Chondrocyte (in vitro differentiated cells): ENCODE measurements at regions not wholly inside any gene's neighbourhood (a gene's known extent, or its start where the extent isn't known, plus 50 kb on each side); places are given as distances from the start of the nearest gene placed in this dataset.
"Not testable (repeated sequence)": the region's sequence is repeated elsewhere in the genome, so short reads cannot be mapped to it uniquely, and the experiment has no call there.

Experiments
- DNase-seq: peaks from one replicate; pipeline ENCODE4 v3.0.0; 2021; ENCODE audit warnings: mixed read lengths, low spot score
- H3K27ac Mint-ChIP-seq: one replicate; pipeline ENCODE4 v1.8.0; 2021; ENCODE audit warnings: mild to moderate bottlenecking, moderate library complexity, mixed read lengths; ENCODE audit not compliant: unreplicated experiment
- H3K27me3 Mint-ChIP-seq: 2 replicates; pipeline ENCODE4 v1.8.0; 2021; ENCODE audit warnings: low read depth, mixed read lengths
- H3K36me3 Mint-ChIP-seq: 2 replicates; pipeline ENCODE4 v1.8.0; 2021; ENCODE audit warnings: low read depth, mixed read lengths
- H3K4me1 Mint-ChIP-seq: 2 replicates; pipeline ENCODE4 v1.8.0; 2021; ENCODE audit warnings: low read depth, mild to moderate bottlenecking, mixed read lengths
- H3K4me3 Mint-ChIP-seq: one replicate; pipeline ENCODE4 v1.8.0; 2021; ENCODE audit warnings: mild to moderate bottlenecking, moderate library complexity, mixed read lengths; ENCODE audit not compliant: unreplicated experiment
- H3K9me3 Mint-ChIP-seq: 2 replicates; pipeline ENCODE4 v1.8.0; 2021; ENCODE audit warnings: low read depth, mixed read lengths
- CTCF ChIP-seq: fragments of 200-600 bp; sonication (generic); IDR thresholded peaks from 2 replicates; pipeline ENCODE4 v1.5.0; 2021; ENCODE audit warnings: antibody characterized with exemption, mild to moderate bottlenecking, moderate library complexity

- peaks cover 6% of the 10 kb centered on the region for H3K9me3 Mint-ChIP-seq
- peaks cover 7% of the 10 kb centered on the region for H3K27me3 Mint-ChIP-seq
- no peak overlapping the region for H3K4me3 Mint-ChIP-seq
- no peak for TF ChIP-seq CTCF
- H3K27ac Mint-ChIP-seq: no peak overlapping the region
- no peaks in the 10 kb centered on the region for H3K36me3 Mint-ChIP-seq
- DNase-seq: no peak
- H3K4me1 Mint-ChIP-seq: no peaks in the 10 kb centered on the region
Measured at GRCh38 chr5:12522116-12522515, 617.9 kb upstream of the CTNND2 start.

- DNase-seq, H3K4me3 Mint-ChIP-seq, H3K4me1 Mint-ChIP-seq, H3K36me3 Mint-ChIP-seq, H3K27ac Mint-ChIP-seq: not testable (repeated sequence)
- Mint-ChIP-seq H3K9me3 (peaks cover 14% of the 10 kb centered on the region), H3K27me3 (peaks cover 15% of the 10 kb centered on the region)
Measured at GRCh38 chr5:12504983-12505382, 600.7 kb upstream of the CTNND2 start.

- H3K9me3 Mint-ChIP-seq: peaks cover 10% of the 10 kb centered on the region
- TF ChIP-seq CTCF: no peak
- H3K4me3 Mint-ChIP-seq: no peak overlapping the region
- H3K4me1 Mint-ChIP-seq: no peaks in the 10 kb centered on the region
- no peaks in the 10 kb centered on the region for H3K27me3 Mint-ChIP-seq
- DNase-seq: no peak
- no peaks in the 10 kb centered on the region for H3K36me3 Mint-ChIP-seq
- no peak overlapping the region for H3K27ac Mint-ChIP-seq
Measured at GRCh38 chr5:12488161-12488560, 583.9 kb upstream of the CTNND2 start.

- no peaks in the 10 kb centered on the region for H3K36me3 Mint-ChIP-seq
- H3K4me1 Mint-ChIP-seq: no peaks in the 10 kb centered on the region
- H3K4me3 Mint-ChIP-seq: no peak overlapping the region
- H3K27ac Mint-ChIP-seq: no peak overlapping the region
- DNase-seq: no peak
- H3K9me3 Mint-ChIP-seq: peaks cover 10% of the 10 kb centered on the region
- H3K27me3 Mint-ChIP-seq: peaks cover 6% of the 10 kb centered on the region
- TF ChIP-seq CTCF: no peak
Measured at GRCh38 chr5:12480487-12480886, 576.2 kb upstream of the CTNND2 start.

- no peak overlapping the region for H3K27ac Mint-ChIP-seq
- H3K9me3 Mint-ChIP-seq: peaks cover 4% of the 10 kb centered on the region
- no peak for TF ChIP-seq CTCF
- H3K36me3 Mint-ChIP-seq: no peaks in the 10 kb centered on the region
- peaks cover 6% of the 10 kb centered on the region for H3K27me3 Mint-ChIP-seq
- no peaks in the 10 kb centered on the region for H3K4me1 Mint-ChIP-seq
- DNase-seq: no peak
- no peak overlapping the region for H3K4me3 Mint-ChIP-seq
Measured at GRCh38 chr5:12477554-12477953, 573.3 kb upstream of the CTNND2 start.

GRCh38 chr5:12467799-12468198, 563.6 kb upstream of the CTNND2 start:
- TF ChIP-seq CTCF: no peak
- Mint-ChIP-seq H3K36me3 (peaks cover 2% of the 10 kb centered on the region), H3K27ac (no peak overlapping the region), H3K4me3 (no peak overlapping the region), H3K9me3 (peaks cover 29% of the 10 kb centered on the region), H3K27me3 (peaks cover 3% of the 10 kb centered on the region), H3K4me1 (no peaks in the 10 kb centered on the region)
- no peak for DNase-seq
